H9 (cell line): ENCODE measurements at regions not wholly inside any gene's neighbourhood (a gene's known extent, or its start where the extent isn't known, plus 50 kb on each side); places are given as distances from the start of the nearest gene placed in this dataset.

Experiments used
- DNase-seq: peaks from one replicate; pipeline ENCODE4 v3.0.0-alpha.2; 2017
- H2AFZ ChIP-seq: one replicate; pipeline ENCODE4 v1.6.1; 2013; ENCODE audit warnings: mild to moderate bottlenecking, low read length, control low read depth, moderate library complexity
- H2AK5ac ChIP-seq: 2 replicates; pipeline ENCODE4 v1.6.1; 2013; ENCODE audit warnings: low read length, control low read depth, mixed read lengths; ENCODE audit not compliant: insufficient read length
- H2BK120ac ChIP-seq: one replicate; pipeline ENCODE4 v1.6.1; 2013; ENCODE audit warnings: low read depth, mild to moderate bottlenecking, low read length, control low read depth, inconsistent platforms; ENCODE audit not compliant: poor library complexity, severe bottlenecking
- H2BK12ac ChIP-seq: 2 replicates; pipeline ENCODE4 v1.6.1; 2013; ENCODE audit warnings: low read length, control low read depth, mixed read lengths, low read depth; ENCODE audit not compliant: insufficient read length
- H2BK15ac ChIP-seq: 2 replicates; pipeline ENCODE4 v1.6.1; 2013; ENCODE audit warnings: low read depth, low read length, control low read depth
- H2BK20ac ChIP-seq: one replicate; pipeline ENCODE4 v1.6.1; 2013; ENCODE audit warnings: low read depth, mild to moderate bottlenecking, low read length, control low read depth, inconsistent platforms; ENCODE audit not compliant: poor library complexity, severe bottlenecking
- H2BK5ac ChIP-seq: 2 replicates; pipeline ENCODE4 v1.6.1; 2013; ENCODE audit warnings: low read length, control low read depth, mixed read lengths; ENCODE audit not compliant: insufficient read length
- H3K14ac ChIP-seq: 2 replicates; pipeline ENCODE4 v1.6.1; 2013; ENCODE audit warnings: low read length, control low read depth; ENCODE audit not compliant: insufficient read depth
- H3K18ac ChIP-seq: 2 replicates; pipeline ENCODE4 v1.6.1; 2013; ENCODE audit warnings: low read depth, mild to moderate bottlenecking, mixed read lengths, low read length, control low read depth; ENCODE audit not compliant: insufficient read length
- H3K23ac ChIP-seq: 2 replicates; pipeline ENCODE4 v1.6.1; 2013; ENCODE audit warnings: low read length, control low read depth, mixed read lengths, low read depth; ENCODE audit not compliant: insufficient read length
- H3K23me2 ChIP-seq: 2 replicates; pipeline ENCODE4 v1.6.1; 2013; ENCODE audit warnings: low read depth, mild to moderate bottlenecking, mixed read lengths, low read length, control low read depth; ENCODE audit not compliant: insufficient read length, poor library complexity, severe bottlenecking
- H3K27ac ChIP-seq: 2 replicates; pipeline ENCODE4 v1.5.1; 2013; ENCODE audit warnings: low read length, control low read depth, mixed read lengths, low read depth; ENCODE audit not compliant: insufficient read length
- H3K27me3 ChIP-seq: 2 replicates; pipeline ENCODE4 v1.6.1; 2013; ENCODE audit warnings: low read length, control low read depth, inconsistent platforms; ENCODE audit not compliant: insufficient read depth
- H3K4ac ChIP-seq: 2 replicates; pipeline ENCODE4 v1.6.1; 2013; ENCODE audit warnings: low read depth, mild to moderate bottlenecking, control low read depth, inconsistent platforms, low read length, moderate library complexity
- H3K4me1 ChIP-seq: 2 replicates; pipeline ENCODE4 v1.6.1; 2013; ENCODE audit warnings: low read length, control low read depth, inconsistent platforms; ENCODE audit not compliant: insufficient read depth
- H3K4me2 ChIP-seq: 2 replicates; pipeline ENCODE4 v1.6.1; 2013; ENCODE audit warnings: low read length, control low read depth, mixed read lengths; ENCODE audit not compliant: insufficient read length, insufficient read depth
- H3K56ac ChIP-seq: 2 replicates; pipeline ENCODE4 v1.6.1; 2013; ENCODE audit warnings: low read depth, mild to moderate bottlenecking, mixed read lengths, low read length, control low read depth; ENCODE audit not compliant: insufficient read length
- H3K79me1 ChIP-seq: 2 replicates; pipeline ENCODE4 v1.6.1; 2013; ENCODE audit warnings: low read depth, mild to moderate bottlenecking, moderate library complexity, low read length, control low read depth, inconsistent platforms; ENCODE audit not compliant: insufficient read depth, poor library complexity, severe bottlenecking
- H3K79me2 ChIP-seq: 2 replicates; pipeline ENCODE4 v1.6.1; 2013; ENCODE audit warnings: low read length, control low read depth, inconsistent platforms; ENCODE audit not compliant: insufficient read depth
- H3K9ac ChIP-seq: 2 replicates; pipeline ENCODE4 v1.6.1; 2013; ENCODE audit warnings: low read length, control low read depth, mixed read lengths; ENCODE audit not compliant: insufficient read length; ENCODE audit errors: extremely low read depth
- H3K9me3 ChIP-seq: one replicate; pipeline ENCODE4 v1.6.1; 2013; ENCODE audit warnings: low read depth, low read length, inconsistent platforms; ENCODE audit not compliant: control insufficient read depth
- H3T11ph ChIP-seq: one replicate; pipeline ENCODE4 v1.6.1; 2013; ENCODE audit warnings: mild to moderate bottlenecking, low read length, control low read depth, inconsistent platforms
- H4K20me1 ChIP-seq: one replicate; pipeline ENCODE4 v1.6.1; 2013; ENCODE audit not compliant: control insufficient read depth, insufficient read length, insufficient read depth
- H4K5ac ChIP-seq: 2 replicates; pipeline ENCODE4 v1.6.1; 2013; ENCODE audit warnings: low read depth, mild to moderate bottlenecking, mixed read lengths, low read length, control low read depth; ENCODE audit not compliant: insufficient read length
- H4K8ac ChIP-seq: replicated peaks from 2 replicates; pipeline ENCODE4 v1.6.1; 2013; ENCODE audit warnings: low read length, control low read depth, mixed read lengths, low read depth; ENCODE audit not compliant: insufficient read length
- H4K91ac ChIP-seq: 2 replicates; pipeline ENCODE4 v1.6.1; 2013; ENCODE audit warnings: low read depth, mild to moderate bottlenecking, moderate library complexity, mixed read lengths, low read length, control low read depth; ENCODE audit not compliant: insufficient read length
- H3K27ac Mint-ChIP-seq, 3 experiments: 2 replicates in 2 of 3; 3 replicates in 1 of 3; pipeline ENCODE4 v1.8.0; 2020 to 2021; ENCODE audit warnings: mixed read lengths in 3 of 3, mild to moderate bottlenecking in 1 of 3, moderate library complexity in 1 of 3
- H3K27me3 Mint-ChIP-seq: 2 replicates; pipeline ENCODE4 v1.8.0; 2021; ENCODE audit warnings: low read depth, mild to moderate bottlenecking, moderate library complexity, mixed read lengths
- H3K36me3 Mint-ChIP-seq, 3 experiments: 2 replicates in 2 of 3; 3 replicates in 1 of 3; pipeline ENCODE4 v1.8.0; 2020 to 2021; ENCODE audit warnings: low read depth in 3 of 3, mixed read lengths in 3 of 3; ENCODE audit not compliant: insufficient read depth in 1 of 3
- H3K4me1 Mint-ChIP-seq, 2 experiments: 2 replicates each; pipeline ENCODE4 v1.8.0; 2020; ENCODE audit warnings: mixed read lengths in 2 of 2
- H3K4me3 Mint-ChIP-seq, 2 experiments: 2 replicates in 1 of 2; 3 replicates in 1 of 2; pipeline ENCODE4 v1.8.0; 2020 to 2021; ENCODE audit warnings: mild to moderate bottlenecking in 2 of 2, mixed read lengths in 2 of 2, moderate library complexity in 1 of 2
- H3K9me3 Mint-ChIP-seq, 2 experiments: 2 replicates in 1 of 2; 3 replicates in 1 of 2; pipeline ENCODE4 v1.8.0; 2020; ENCODE audit warnings: mild to moderate bottlenecking in 2 of 2, mixed read lengths in 2 of 2, moderate library complexity in 1 of 2
- CTCF ChIP-seq: fragments of 200-600 bp; sonication (generic); conservative IDR thresholded peaks from 3 replicates; pipeline ENCODE4 v1.8.0; 2021; ENCODE audit warnings: antibody characterized with exemption, mild to moderate bottlenecking
- WGBS: extraction: QIAGEN DNeasy Blood & Tissue Kit; methylation state at CpG from one replicate; pipeline ENCODE4 v1.1.7; 2013; ENCODE audit warnings: missing lambda C conversion rate, low lambda C conversion rate, mixed read lengths; ENCODE audit not compliant: insufficient read length; ENCODE audit errors: extremely low coverage; 5-methylcytosine and 5-hydroxymethylcytosine counted together

GRCh38 chr18:45326505-45326904, 288.8 kb upstream of the SLC14A2 start:
- Mint-ChIP-seq H3K4me1 (peaks cover 11 to 22% of the 10 kb centered on the region in 2 experiments), H3K36me3 (no peaks in the 10 kb centered on the region), H3K4me3 (no peak overlapping the region), H3K27me3 (no peaks in the 10 kb centered on the region), H3K9me3 (no peaks in the 10 kb centered on the region), H3K27ac (no peak overlapping the region)
- no CpG with 5 or more reads among the region's 2 CpGs for WGBS
- Histone ChIP-seq H3K79me2 (no peaks in the 10 kb centered on the region), H3K9ac (no peak overlapping the region), H2AFZ (no peak overlapping the region), H3K9me3 (no peaks in the 10 kb centered on the region), H2BK15ac (no peak overlapping the region), H4K20me1 (no peaks in the 10 kb centered on the region), H3K23me2 (no peaks in the 10 kb centered on the region), H3K4me1 (no peaks in the 10 kb centered on the region; the same call in 1 of the 2 replicates), H3K4ac (no peak overlapping the region), H3K14ac (no peak overlapping the region), H2AK5ac (no peak overlapping the region), H3K79me1 (no peaks in the 10 kb centered on the region), H4K91ac (no peak overlapping the region), H2BK120ac (no peak overlapping the region), H3K23ac (no peak overlapping the region), H4K8ac (no peak overlapping the region), H2BK20ac (no peak overlapping the region), H4K5ac (no peak overlapping the region), H3K27me3 (no peaks in the 10 kb centered on the region), H2BK5ac (no peak overlapping the region), H3K4me2 (no peak overlapping the region), H2BK12ac (no peak overlapping the region), H3T11ph (no peak overlapping the region), H3K27ac (no peak overlapping the region), H3K56ac (no peak overlapping the region), H3K18ac (no peak overlapping the region)
- no peak for DNase-seq
- TF ChIP-seq CTCF: no peak
